Lower leg skin (tissue), 4 donors: ENCODE measurements at regions not wholly inside any gene's neighbourhood (a gene's known extent, or its start where the extent isn't known, plus 50 kb on each side); places are given as distances from the start of the nearest gene placed in this dataset.
"Not testable (repeated sequence)": the region's sequence is repeated elsewhere in the genome, so short reads cannot be mapped to it uniquely, and the experiment has no call there.

Experiments used
- DNase-seq, 2 donors: peaks; one replicate each; pipeline ENCODE4 v3.0.0-alpha.2; 2019; ENCODE audit warnings: low spot score in 2 of 2
- H3K4me3 ChIP-seq: fragments of 200-600 bp; sonication (generic); 2 replicates; pipeline ENCODE4 v1.5.1; 2017; ENCODE audit warnings: mild to moderate bottlenecking, low read depth; ENCODE audit not compliant: poor library complexity, severe bottlenecking
- POLR2A ChIP-seq, 2 donors: fragments of 450-650 bp; IDR thresholded peaks; one replicate each; pipeline ENCODE4 v1.6.1; 2016 to 2017; ENCODE audit warnings: antibody characterized with exemption in 2 of 2, mild to moderate bottlenecking in 1 of 2, moderate library complexity in 1 of 2
- WGBS, 2 donors: methylation state at CpG; one replicate each; pipeline ENCODE4 v1.1.5; 2018; 5-methylcytosine and 5-hydroxymethylcytosine counted together
- intact Hi-C: fragments of 100-400 bp; cut with DNase I; formaldehyde crosslinking; loops from one replicate; pipeline ENCODE4 v1.15.0; 2023; ENCODE audit warnings: low total_unique reads
- TF ChIP-seq, protein P1 (sequence below), 3 donors: fragments of 450-650 bp; IDR thresholded peaks; one replicate each; pipeline ENCODE4 v1.5.1; 2016; ENCODE audit warnings: antibody characterized with exemption in 3 of 3, mild to moderate bottlenecking in 3 of 3, moderate library complexity in 2 of 3

DNA sequence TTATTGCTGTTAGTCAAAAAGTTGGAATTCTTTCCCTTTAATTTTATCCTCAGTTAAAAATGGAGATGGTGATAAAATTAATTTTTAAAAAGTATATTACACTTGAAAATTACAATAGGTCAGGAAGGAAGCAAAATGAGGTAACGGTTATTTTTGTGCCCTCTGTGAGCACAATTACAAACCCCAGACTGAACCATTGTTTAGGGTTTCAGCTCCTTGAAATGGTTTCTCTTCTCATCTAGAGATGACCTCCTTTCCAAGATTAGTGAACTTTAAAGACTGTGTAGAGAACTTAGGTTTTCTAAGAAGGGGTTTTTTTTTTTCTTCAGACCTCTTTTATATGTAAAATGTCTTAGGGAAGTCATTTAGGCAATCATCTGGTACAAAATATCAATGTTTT, 126.2 kb upstream of the CHD1 start:
- intact Hi-C loops, result no loop called here
- no peak overlapping the region for H3K4me3 ChIP-seq
- TF ChIP-seq, protein P1, sequence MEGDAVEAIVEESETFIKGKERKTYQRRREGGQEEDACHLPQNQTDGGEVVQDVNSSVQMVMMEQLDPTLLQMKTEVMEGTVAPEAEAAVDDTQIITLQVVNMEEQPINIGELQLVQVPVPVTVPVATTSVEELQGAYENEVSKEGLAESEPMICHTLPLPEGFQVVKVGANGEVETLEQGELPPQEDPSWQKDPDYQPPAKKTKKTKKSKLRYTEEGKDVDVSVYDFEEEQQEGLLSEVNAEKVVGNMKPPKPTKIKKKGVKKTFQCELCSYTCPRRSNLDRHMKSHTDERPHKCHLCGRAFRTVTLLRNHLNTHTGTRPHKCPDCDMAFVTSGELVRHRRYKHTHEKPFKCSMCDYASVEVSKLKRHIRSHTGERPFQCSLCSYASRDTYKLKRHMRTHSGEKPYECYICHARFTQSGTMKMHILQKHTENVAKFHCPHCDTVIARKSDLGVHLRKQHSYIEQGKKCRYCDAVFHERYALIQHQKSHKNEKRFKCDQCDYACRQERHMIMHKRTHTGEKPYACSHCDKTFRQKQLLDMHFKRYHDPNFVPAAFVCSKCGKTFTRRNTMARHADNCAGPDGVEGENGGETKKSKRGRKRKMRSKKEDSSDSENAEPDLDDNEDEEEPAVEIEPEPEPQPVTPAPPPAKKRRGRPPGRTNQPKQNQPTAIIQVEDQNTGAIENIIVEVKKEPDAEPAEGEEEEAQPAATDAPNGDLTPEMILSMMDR (IDR thresholded peaks at IDR 0.05), result no peak
- TF ChIP-seq POLR2A (IDR thresholded peaks at IDR 0.05), result no peak
- 84 to 86% methylated on average over 1 of the region's 1 CpG for WGBS, 2 donors
- DNase-seq, result no peak

DNA sequence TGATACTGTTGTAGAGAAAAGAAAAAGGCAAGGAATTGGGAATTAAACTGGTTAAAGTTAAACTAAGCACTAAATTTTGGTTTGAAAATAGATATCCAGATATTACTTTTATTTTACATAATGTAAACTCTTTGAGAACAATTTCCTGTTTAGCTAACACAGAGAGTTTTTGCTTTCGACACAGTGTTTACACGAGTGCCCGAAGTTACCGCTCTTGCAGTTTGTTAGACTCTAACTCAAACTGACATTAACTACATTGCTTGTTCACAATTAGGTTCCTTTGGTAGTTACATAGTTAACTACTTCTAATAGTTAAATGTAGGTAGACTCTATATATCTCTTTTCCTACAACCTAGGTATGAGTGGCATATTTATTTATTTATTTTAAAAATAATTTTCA, 117.1 kb upstream of the CHD1 start:
- intact Hi-C loops, result no loop called here
- H3K4me3 ChIP-seq, result no peak overlapping the region
- TF ChIP-seq, protein P1 (IDR thresholded peaks at IDR 0.05), result no peak
- no peak for TF ChIP-seq POLR2A (IDR thresholded peaks at IDR 0.05)
- WGBS, 2 donors, result 77 to 85% methylated on average over 4 of the region's 4 CpGs
- no peak for DNase-seq

DNA sequence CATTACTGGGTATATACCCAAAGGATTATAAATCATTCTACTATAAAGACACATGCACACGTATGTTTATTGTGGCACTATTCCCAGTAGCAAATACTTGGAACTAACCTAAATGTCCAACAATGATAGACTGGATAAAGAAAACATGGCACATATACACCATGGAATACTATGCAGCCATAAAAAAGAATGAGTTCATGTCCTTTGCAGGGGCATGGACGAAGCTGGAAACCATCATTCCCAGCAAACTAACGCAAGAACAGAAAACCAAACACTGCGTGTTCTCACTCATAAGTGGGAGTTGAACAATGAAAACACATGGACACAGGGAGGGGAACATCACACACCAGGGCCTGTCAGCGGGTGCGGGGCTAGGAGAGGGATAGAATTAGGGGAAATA, 114.5 kb upstream of the CHD1 start:
- intact Hi-C loops, DNase-seq, H3K4me3 ChIP-seq: not testable (repeated sequence)
- 89 to 95% methylated on average over 6 of the region's 6 CpGs for WGBS, 2 donors

DNA sequence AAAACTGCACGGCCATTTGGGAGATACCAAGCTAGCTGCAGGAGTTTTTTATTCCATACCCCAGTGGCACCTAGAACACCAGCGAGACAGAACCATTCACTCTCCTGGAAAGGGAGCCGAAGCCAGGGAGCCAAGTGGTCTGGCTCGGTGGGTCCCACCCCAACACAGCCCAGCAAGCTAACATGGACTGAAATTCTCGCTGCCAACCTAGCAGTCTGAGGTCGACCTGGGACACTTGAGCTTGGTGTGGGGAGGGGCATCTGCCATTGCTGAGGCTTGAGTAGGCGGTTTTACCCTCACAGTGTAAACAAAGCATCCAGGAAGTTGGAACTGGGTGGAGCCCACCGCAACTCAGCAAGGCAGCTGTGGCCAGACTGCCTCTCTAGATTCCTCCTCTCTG, 108.9 kb upstream of the CHD1 start:
- TF ChIP-seq POLR2A (IDR thresholded peaks at IDR 0.05), result no peak
- TF ChIP-seq, protein P1 (IDR thresholded peaks at IDR 0.05), result no peak
- H3K4me3 ChIP-seq, result no peak overlapping the region
- 77 to 80% methylated on average over 8 of the region's 8 CpGs for WGBS, 2 donors
- intact Hi-C loops, result loop anchor here (10.0 kb wide), 1 partner anchor 133 kb away; no protein-coding TSS in a partner anchor
- DNase-seq, result no peak

DNA sequence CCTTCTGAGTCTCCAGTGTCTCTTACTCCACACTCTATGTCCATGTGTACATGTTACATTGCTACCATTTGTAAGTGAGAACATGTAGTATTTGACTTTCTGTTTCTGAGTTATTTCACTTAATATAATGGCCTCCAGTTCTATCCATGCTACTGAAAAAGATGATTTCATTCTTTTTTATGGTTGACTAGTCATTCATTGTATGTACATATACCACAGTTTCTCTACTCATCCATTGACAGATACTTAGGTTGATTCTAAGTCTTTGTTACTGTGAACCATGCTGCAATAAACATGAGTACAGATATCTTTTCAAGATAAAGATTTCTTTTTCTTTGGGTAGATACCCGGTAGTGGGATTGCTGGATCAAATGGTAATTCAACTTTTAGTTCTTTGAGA, 107.1 kb upstream of the CHD1 start:
- WGBS, 2 donors, result 88 to 97% methylated on average over 1 of the region's 1 CpG
- DNase-seq, result no peak
- TF ChIP-seq POLR2A (IDR thresholded peaks at IDR 0.05), result no peak
- TF ChIP-seq, protein P1 (IDR thresholded peaks at IDR 0.05), result no peak
- no peak overlapping the region for H3K4me3 ChIP-seq
- intact Hi-C loops, result loop anchor here (10.0 kb wide), 1 partner anchor 131 kb away; no protein-coding TSS in a partner anchor

DNA sequence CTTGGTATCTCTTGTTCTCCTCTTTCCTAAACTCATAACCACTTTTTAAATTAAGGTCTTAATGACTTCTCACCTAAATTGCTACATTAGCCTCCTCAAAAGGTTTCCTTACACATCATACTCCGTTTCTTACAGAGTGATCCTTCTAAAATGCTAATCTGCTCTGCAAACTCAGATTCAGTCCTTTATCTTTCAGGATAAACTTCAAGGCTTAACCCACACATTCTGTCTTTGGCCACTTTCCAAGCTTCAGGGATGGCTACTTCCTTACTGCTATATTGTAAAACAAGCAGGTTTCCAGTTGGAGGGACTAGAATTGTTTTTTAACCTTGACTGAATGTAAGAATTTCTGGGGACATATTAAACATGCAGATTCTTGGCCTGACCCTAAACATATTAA, 105.5 kb upstream of the CHD1 start:
- DNase-seq, result no peak

More for the DNA sequence above, 105.5 kb upstream of the CHD1 start:
- H3K4me3 ChIP-seq, result no peak overlapping the region
- WGBS, 2 donors, result 83 to 100% methylated on average over 1 of the region's 1 CpG
- intact Hi-C loops, result loop anchor here (10.0 kb wide), 1 partner anchor 130 kb away; no protein-coding TSS in a partner anchor
- no peak for TF ChIP-seq POLR2A (IDR thresholded peaks at IDR 0.05)
- TF ChIP-seq, protein P1 (IDR thresholded peaks at IDR 0.05), result no peak
